ENCODE measurements at regions not wholly inside any gene's neighbourhood (a gene's known extent, or its start where the extent isn't known, plus 50 kb on each side); places are given as distances from the start of the nearest gene placed in this dataset.

DNA sequence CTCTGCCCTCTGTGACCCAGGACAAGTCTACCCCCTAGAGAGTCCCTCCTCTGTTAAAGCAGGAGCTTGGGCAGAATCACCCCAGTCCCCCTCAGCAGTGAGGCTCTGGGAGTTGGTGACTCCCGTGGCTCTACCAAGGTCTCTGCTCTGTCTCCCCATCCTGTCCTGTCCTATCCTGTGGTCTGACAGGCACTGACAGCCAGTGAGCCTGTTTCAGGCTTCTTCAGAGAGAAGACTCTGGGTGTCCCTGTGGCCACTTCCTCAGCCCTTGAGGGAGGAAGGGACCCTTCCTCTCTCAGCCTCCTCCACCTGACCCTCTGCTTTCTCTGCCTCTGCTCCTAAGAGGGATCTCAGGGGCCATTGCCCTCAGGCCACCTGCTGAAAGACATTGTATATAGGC, 148.7 kb downstream of the FCRL5 start:
- TF ChIP-seq, protein P1, sequence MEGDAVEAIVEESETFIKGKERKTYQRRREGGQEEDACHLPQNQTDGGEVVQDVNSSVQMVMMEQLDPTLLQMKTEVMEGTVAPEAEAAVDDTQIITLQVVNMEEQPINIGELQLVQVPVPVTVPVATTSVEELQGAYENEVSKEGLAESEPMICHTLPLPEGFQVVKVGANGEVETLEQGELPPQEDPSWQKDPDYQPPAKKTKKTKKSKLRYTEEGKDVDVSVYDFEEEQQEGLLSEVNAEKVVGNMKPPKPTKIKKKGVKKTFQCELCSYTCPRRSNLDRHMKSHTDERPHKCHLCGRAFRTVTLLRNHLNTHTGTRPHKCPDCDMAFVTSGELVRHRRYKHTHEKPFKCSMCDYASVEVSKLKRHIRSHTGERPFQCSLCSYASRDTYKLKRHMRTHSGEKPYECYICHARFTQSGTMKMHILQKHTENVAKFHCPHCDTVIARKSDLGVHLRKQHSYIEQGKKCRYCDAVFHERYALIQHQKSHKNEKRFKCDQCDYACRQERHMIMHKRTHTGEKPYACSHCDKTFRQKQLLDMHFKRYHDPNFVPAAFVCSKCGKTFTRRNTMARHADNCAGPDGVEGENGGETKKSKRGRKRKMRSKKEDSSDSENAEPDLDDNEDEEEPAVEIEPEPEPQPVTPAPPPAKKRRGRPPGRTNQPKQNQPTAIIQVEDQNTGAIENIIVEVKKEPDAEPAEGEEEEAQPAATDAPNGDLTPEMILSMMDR (conservative IDR thresholded peaks at IDR 0.05; ENCODE audit: low read depth, low read length): no peak
- H3K4me3 ChIP-seq (ENCODE audit: low read depth, low read length): no peak overlapping the region
- DNase-seq (ENCODE audit: low read depth): no peak

- H3K4me3 ChIP-seq (ENCODE audit: low read depth, low read length): no peak overlapping the region
- DNase-seq (ENCODE audit: low read depth): no peak
- TF ChIP-seq, protein P1 (conservative IDR thresholded peaks at IDR 0.05; ENCODE audit: low read depth, low read length): no peak
Measured at GRCh38 chr1:157403203-157403602, 149.1 kb downstream of the FCRL5 start.

DNA sequence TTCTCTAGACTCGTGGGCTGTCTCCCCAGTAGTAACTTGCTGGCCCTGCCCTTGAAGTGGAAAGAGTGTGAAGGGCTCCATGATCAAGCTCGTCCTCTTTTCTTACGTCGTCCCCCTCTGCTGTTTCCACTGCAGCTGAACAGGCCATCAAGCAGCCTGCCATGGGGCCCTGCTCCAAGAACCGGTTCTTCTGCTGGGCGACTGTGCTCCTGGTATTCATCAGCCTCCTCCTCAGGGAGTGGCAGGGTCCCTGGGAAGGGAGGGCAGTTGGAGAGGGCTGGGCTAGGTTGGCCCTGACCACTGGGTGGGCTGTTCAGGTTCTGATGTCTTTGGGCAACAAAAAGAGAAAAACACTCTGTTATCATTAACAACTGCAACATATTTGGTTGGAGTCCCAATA, 151.5 kb downstream of the FCRL5 start:
- no peak overlapping the region for H3K4me3 ChIP-seq (ENCODE audit: low read depth, low read length)
- no peak for DNase-seq (ENCODE audit: low read depth)
- TF ChIP-seq, protein P1 (conservative IDR thresholded peaks at IDR 0.05; ENCODE audit: low read depth, low read length): no peak

DNA sequence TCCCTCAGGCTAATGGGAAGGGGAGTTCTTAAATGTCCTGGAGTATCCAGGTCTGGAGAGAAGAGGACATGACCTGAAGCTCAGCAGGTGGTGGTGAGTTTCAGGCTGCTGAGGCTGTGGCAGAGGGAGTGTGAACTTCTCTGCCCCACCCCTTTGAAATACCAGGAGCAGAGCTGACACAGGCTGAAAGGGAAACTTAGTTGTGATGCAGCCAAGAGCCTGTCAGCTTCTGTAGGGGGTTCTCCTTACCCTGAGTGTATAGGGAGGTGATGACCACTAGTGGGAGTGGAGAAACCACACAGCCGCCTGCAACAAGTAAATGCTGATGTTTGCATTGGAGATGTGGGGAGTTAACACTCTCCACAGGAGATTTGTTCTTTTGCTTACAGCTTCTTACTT, 152.3 kb downstream of the FCRL5 start:
- peak; percentile 82 for DNase-seq (ENCODE audit: low read depth)
- H3K4me3 ChIP-seq (ENCODE audit: low read depth, low read length): no peak overlapping the region
- TF ChIP-seq, protein P1 (conservative IDR thresholded peaks at IDR 0.05; ENCODE audit: low read depth, low read length): peak; percentile 34

GRCh38 chr1:157399343-157399983, 152.9 kb downstream of the FCRL5 start:
- no peak overlapping the region for H3K4me3 ChIP-seq (ENCODE audit: low read depth, low read length)
- peak; percentile 23 for DNase-seq (ENCODE audit: low read depth)
- TF ChIP-seq, protein P1 (conservative IDR thresholded peaks at IDR 0.05; ENCODE audit: low read depth, low read length): no peak

GRCh38 chr1:157390651-157391050, 161.7 kb downstream of the FCRL5 start:
- H3K4me3 ChIP-seq (ENCODE audit: low read depth, low read length): no peak overlapping the region
- peak; percentile 73 for DNase-seq (ENCODE audit: low read depth)
- TF ChIP-seq, protein P1 (conservative IDR thresholded peaks at IDR 0.05; ENCODE audit: low read depth, low read length): no peak

GRCh38 chr1:157388057-157388456, 164.3 kb downstream of the FCRL5 start:
- TF ChIP-seq, protein P1 (conservative IDR thresholded peaks at IDR 0.05; ENCODE audit: low read depth, low read length): no peak
- H3K4me3 ChIP-seq (ENCODE audit: low read depth, low read length): no peak overlapping the region
- DNase-seq (ENCODE audit: low read depth): no peak

Data from choroid plexus epithelial cell (primary cell).